Lower leg skin (tissue), 4 donors: ENCODE measurements at regions not wholly inside any gene's neighbourhood (a gene's known extent, or its start where the extent isn't known, plus 50 kb on each side); places are given as distances from the start of the nearest gene placed in this dataset.

Source experiments
- DNase-seq, 2 donors: peaks; one replicate each; pipeline ENCODE4 v3.0.0-alpha.2; 2019; ENCODE audit warnings: low spot score in 2 of 2
- H3K4me3 ChIP-seq: fragments of 200-600 bp; sonication (generic); 2 replicates; pipeline ENCODE4 v1.5.1; 2017; ENCODE audit warnings: mild to moderate bottlenecking, low read depth; ENCODE audit not compliant: poor library complexity, severe bottlenecking
- POLR2A ChIP-seq, 2 donors: fragments of 450-650 bp; IDR thresholded peaks; one replicate each; pipeline ENCODE4 v1.6.1; 2016 to 2017; ENCODE audit warnings: antibody characterized with exemption in 2 of 2, mild to moderate bottlenecking in 1 of 2, moderate library complexity in 1 of 2
- WGBS, 2 donors: methylation state at CpG; one replicate each; pipeline ENCODE4 v1.1.5; 2018; 5-methylcytosine and 5-hydroxymethylcytosine counted together
- intact Hi-C: fragments of 100-400 bp; cut with DNase I; formaldehyde crosslinking; loops from one replicate; pipeline ENCODE4 v1.15.0; 2023; ENCODE audit warnings: low total_unique reads
- TF ChIP-seq, protein P1 (sequence below), 3 donors: fragments of 450-650 bp; IDR thresholded peaks; one replicate each; pipeline ENCODE4 v1.5.1; 2016; ENCODE audit warnings: antibody characterized with exemption in 3 of 3, mild to moderate bottlenecking in 3 of 3, moderate library complexity in 2 of 3

DNA sequence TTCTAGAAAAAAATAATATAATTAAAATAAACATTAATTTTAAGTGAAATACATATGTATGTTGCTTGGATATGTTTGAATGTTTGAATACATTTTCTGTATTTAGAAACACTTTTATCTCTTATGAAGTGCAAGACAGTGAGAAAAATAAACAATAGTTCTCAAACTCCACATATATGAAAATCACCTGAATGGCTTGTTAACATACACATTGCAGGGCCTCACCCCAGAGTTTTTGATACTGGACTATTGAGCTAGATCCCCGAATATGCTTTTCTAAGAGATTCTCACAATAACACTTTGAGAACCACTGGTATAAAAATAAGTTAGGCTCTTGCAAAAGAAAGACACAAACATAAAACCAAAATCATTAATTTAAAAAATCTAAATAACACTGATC is 1570.3 kb upstream of the PRR20A start:
- TF ChIP-seq, protein P1, sequence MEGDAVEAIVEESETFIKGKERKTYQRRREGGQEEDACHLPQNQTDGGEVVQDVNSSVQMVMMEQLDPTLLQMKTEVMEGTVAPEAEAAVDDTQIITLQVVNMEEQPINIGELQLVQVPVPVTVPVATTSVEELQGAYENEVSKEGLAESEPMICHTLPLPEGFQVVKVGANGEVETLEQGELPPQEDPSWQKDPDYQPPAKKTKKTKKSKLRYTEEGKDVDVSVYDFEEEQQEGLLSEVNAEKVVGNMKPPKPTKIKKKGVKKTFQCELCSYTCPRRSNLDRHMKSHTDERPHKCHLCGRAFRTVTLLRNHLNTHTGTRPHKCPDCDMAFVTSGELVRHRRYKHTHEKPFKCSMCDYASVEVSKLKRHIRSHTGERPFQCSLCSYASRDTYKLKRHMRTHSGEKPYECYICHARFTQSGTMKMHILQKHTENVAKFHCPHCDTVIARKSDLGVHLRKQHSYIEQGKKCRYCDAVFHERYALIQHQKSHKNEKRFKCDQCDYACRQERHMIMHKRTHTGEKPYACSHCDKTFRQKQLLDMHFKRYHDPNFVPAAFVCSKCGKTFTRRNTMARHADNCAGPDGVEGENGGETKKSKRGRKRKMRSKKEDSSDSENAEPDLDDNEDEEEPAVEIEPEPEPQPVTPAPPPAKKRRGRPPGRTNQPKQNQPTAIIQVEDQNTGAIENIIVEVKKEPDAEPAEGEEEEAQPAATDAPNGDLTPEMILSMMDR (IDR thresholded peaks at IDR 0.05): no peak
- TF ChIP-seq POLR2A (IDR thresholded peaks at IDR 0.05): no peak
- H3K4me3 ChIP-seq: no peak overlapping the region
- intact Hi-C loops: loop anchor here (5.0 kb wide), 1 partner anchor 422 kb away; no protein-coding TSS in a partner anchor
- WGBS, 2 donors: 79 to 91% methylated on average over 1 of the region's 1 CpG
- DNase-seq: no peak

DNA sequence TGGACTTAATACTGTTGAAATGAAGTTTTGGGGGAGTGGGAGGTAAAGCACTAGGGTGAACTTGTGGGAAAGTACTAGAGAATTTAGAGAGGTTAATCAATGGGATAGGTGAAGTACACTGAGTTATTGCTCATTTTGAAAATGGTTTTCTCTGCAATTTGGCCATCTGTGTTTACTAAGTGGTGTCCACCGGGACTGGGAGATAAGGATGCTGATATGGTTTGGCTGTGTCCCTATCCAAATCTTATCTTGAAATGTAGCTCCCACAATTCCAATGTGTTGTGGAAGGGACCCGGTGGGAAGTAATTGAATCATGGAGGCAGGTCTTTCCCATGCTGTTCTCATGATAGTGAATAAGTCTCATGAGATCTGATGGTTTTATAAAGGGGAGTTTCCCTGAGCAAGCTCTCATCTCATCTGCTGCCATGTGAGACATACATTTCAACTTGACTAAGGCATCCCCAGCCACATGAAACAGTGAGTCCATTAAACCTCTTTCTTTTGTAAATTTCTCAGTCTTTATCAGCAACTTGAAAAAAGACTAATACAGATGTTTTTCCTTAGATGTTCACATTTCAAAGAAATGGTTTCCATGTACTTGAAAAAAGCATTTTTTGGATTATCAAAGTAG is 1569.4 kb upstream of the PRR20A start:
- whole genome bisulfite sequencing, 2 donors: 87 to 92% methylated on average over 2 of the region's 2 CpGs

DNA sequence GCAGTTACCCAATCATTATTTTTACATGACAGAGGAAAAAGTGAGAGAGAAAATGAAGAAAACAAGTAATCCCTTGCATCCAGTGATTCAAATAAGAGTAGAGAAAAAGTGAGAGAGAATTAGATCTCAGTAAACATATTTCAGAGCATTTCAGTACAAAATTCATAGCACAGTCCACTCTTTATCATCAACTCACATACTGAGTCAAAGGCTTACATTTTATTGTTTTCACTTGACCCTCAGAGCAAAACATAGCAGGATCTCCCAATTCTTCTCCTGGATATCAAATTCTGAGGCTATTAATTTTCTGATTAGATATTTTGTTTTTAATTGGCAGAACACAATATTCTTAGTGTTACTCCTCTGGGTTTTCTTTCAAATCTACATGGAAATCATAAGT is 1568.3 kb upstream of the PRR20A start:
- no peak for TF ChIP-seq POLR2A (IDR thresholded peaks at IDR 0.05)
- TF ChIP-seq, protein P1 (IDR thresholded peaks at IDR 0.05): no peak
- H3K4me3 ChIP-seq: no peak overlapping the region
- no peak for DNase-seq
- intact Hi-C loops: loop anchor here (5.0 kb wide), 1 partner anchor 420 kb away; no protein-coding TSS in a partner anchor

More for the DNA sequence above, 1569.4 kb upstream of the PRR20A start:
- TF ChIP-seq, protein P1 (IDR thresholded peaks at IDR 0.05): no peak
- TF ChIP-seq POLR2A (IDR thresholded peaks at IDR 0.05): no peak
- DNase-seq: no peak
- H3K4me3 ChIP-seq: no peak overlapping the region
- intact Hi-C loops: loop anchor here (5.0 kb wide), 1 partner anchor 421 kb away; no protein-coding TSS in a partner anchor

DNA sequence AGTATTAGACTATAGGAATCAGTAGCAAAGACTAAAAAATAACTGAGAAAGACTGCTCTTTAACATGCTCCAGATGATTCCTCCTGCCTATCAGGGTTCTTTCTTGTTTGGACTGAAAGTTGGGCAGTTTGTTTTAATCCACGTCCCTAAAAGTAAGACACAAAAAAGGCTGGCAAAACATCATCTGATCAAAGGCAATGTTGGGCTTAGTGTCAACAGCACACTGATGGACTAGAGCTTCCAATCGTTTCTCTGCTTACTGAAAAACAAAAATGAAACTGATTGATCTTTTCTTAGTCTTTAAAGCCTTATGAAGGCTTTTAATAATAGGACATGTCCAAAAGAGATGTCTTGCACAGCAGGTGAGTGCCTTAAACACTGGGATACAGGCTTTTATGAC is 1567.9 kb upstream of the PRR20A start:
- TF ChIP-seq, protein P1 (IDR thresholded peaks at IDR 0.05): no peak
- no peak for TF ChIP-seq POLR2A (IDR thresholded peaks at IDR 0.05)
- 35 to 38% methylated on average over 2 of the region's 2 CpGs for WGBS, 2 donors
- no peak for DNase-seq
- H3K4me3 ChIP-seq: no peak overlapping the region
- intact Hi-C loops: loop anchor here (5.0 kb wide), 1 partner anchor 419 kb away; no protein-coding TSS in a partner anchor

DNA sequence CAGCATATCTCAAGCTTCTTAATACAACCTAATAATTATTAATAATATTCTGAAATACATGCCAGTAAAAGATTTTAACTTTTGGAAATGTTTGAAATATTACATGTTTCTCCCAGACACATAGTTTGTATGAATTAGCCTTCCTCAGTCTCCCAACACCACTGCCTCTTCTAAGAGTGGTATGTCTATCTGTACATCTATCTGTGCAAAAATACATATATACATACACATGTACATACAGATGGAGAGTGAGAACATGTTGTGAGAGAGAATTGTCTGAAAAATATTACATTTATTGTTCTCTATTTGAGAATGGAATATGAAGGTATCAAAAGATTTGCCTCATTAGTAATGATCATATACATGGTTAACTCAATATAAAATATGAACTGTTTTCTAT is 1567.2 kb upstream of the PRR20A start:
- no peak overlapping the region for H3K4me3 ChIP-seq
- intact Hi-C loops: loop anchor here (5.0 kb wide), 1 partner anchor 419 kb away; no protein-coding TSS in a partner anchor
- TF ChIP-seq, protein P1 (IDR thresholded peaks at IDR 0.05): no peak
- no peak for TF ChIP-seq POLR2A (IDR thresholded peaks at IDR 0.05)
- no peak for DNase-seq

DNA sequence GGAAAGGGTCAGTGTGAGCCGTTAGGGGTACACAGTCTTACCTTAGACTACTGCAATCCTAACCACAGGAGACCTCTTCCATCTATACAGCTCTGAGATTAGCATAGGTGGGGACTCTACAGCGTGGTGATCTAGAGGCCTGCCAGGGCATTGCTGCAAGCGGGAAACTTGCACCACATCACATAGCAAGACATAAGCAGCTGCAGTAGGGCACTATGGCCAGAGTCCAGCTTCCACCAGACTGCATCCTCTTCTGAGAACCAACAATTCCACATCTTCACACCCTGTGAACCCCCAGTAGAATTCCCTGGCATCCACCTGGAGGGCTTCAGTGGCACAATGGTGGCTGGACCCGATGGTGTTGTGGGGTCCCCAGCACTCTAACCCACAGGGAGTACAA is 1564.3 kb upstream of the PRR20A start:
- 77 to 81% methylated on average over 4 of the region's 4 CpGs for WGBS, 2 donors
- intact Hi-C loops: no loop called here
- TF ChIP-seq, protein P1 (IDR thresholded peaks at IDR 0.05): no peak
- no peak for TF ChIP-seq POLR2A (IDR thresholded peaks at IDR 0.05)
- H3K4me3 ChIP-seq: no peak overlapping the region
- DNase-seq: no peak
